ENCODE measurements at regions not wholly inside any gene's neighbourhood (a gene's known extent, or its start where the extent isn't known, plus 50 kb on each side); places are given as distances from the start of the nearest gene placed in this dataset.

- TF ChIP-seq, protein P1, sequence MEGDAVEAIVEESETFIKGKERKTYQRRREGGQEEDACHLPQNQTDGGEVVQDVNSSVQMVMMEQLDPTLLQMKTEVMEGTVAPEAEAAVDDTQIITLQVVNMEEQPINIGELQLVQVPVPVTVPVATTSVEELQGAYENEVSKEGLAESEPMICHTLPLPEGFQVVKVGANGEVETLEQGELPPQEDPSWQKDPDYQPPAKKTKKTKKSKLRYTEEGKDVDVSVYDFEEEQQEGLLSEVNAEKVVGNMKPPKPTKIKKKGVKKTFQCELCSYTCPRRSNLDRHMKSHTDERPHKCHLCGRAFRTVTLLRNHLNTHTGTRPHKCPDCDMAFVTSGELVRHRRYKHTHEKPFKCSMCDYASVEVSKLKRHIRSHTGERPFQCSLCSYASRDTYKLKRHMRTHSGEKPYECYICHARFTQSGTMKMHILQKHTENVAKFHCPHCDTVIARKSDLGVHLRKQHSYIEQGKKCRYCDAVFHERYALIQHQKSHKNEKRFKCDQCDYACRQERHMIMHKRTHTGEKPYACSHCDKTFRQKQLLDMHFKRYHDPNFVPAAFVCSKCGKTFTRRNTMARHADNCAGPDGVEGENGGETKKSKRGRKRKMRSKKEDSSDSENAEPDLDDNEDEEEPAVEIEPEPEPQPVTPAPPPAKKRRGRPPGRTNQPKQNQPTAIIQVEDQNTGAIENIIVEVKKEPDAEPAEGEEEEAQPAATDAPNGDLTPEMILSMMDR (IDR thresholded peaks at IDR 0.05; ENCODE audit: poor library complexity, severe bottlenecking) = no peak
- no peak for TF ChIP-seq MXI1 (conservative IDR thresholded peaks at IDR 0.05; ENCODE audit: poor library complexity, severe bottlenecking)
- no peak for TF ChIP-seq EZH2 (IDR thresholded peaks at IDR 0.05; ENCODE audit: borderline replicate concordance, insufficient read depth, low read length, poor library complexity, severe bottlenecking)
- TF ChIP-seq TAF1 (IDR thresholded peaks at IDR 0.05; ENCODE audit: low read depth) = no peak
- no peak for TF ChIP-seq EP300 (conservative IDR thresholded peaks at IDR 0.05; ENCODE audit: poor library complexity, severe bottlenecking)
- TF ChIP-seq POLR2AphosphoS5 (IDR thresholded peaks at IDR 0.05) = no peak
- TF ChIP-seq, protein P2, sequence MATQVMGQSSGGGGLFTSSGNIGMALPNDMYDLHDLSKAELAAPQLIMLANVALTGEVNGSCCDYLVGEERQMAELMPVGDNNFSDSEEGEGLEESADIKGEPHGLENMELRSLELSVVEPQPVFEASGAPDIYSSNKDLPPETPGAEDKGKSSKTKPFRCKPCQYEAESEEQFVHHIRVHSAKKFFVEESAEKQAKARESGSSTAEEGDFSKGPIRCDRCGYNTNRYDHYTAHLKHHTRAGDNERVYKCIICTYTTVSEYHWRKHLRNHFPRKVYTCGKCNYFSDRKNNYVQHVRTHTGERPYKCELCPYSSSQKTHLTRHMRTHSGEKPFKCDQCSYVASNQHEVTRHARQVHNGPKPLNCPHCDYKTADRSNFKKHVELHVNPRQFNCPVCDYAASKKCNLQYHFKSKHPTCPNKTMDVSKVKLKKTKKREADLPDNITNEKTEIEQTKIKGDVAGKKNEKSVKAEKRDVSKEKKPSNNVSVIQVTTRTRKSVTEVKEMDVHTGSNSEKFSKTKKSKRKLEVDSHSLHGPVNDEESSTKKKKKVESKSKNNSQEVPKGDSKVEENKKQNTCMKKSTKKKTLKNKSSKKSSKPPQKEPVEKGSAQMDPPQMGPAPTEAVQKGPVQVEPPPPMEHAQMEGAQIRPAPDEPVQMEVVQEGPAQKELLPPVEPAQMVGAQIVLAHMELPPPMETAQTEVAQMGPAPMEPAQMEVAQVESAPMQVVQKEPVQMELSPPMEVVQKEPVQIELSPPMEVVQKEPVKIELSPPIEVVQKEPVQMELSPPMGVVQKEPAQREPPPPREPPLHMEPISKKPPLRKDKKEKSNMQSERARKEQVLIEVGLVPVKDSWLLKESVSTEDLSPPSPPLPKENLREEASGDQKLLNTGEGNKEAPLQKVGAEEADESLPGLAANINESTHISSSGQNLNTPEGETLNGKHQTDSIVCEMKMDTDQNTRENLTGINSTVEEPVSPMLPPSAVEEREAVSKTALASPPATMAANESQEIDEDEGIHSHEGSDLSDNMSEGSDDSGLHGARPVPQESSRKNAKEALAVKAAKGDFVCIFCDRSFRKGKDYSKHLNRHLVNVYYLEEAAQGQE (IDR thresholded peaks at IDR 0.05; ENCODE audit: borderline replicate concordance) = no peak
- TF ChIP-seq RAD21 (conservative IDR thresholded peaks at IDR 0.05) = no peak
Measured at GRCh38 chr2:200161458-200161857, 145.0 kb upstream of the SPATS2L start.

Data from neural cell (in vitro differentiated cells).